Breast epithelium (tissue), 3 donors: ENCODE measurements at regions not wholly inside any gene's neighbourhood (a gene's known extent, or its start where the extent isn't known, plus 50 kb on each side); places are given as distances from the start of the nearest gene placed in this dataset.

Source experiments
- POLR2A ChIP-seq: fragments of 450-650 bp; IDR thresholded peaks from one replicate; pipeline ENCODE4 v1.6.1; 2016; ENCODE audit warnings: antibody characterized with exemption, mild to moderate bottlenecking, moderate library complexity
- POLR2AphosphoS5 ChIP-seq, 3 donors: sonication (generic); formaldehyde crosslinking; IDR thresholded peaks; one replicate each; pipeline ENCODE4 v1.6.1; 2017; ENCODE audit warnings: antibody characterized with exemption in 3 of 3
- TF ChIP-seq, protein P1 (sequence below), 3 donors: fragments of 450-650 bp; IDR thresholded peaks; one replicate each; pipeline ENCODE4 v1.5.1; 2016 to 2017; ENCODE audit warnings: antibody characterized with exemption in 3 of 3, mild to moderate bottlenecking in 3 of 3, moderate library complexity in 3 of 3

GRCh38 chr15:77895742-77896141 lies 181.8 kb downstream of the TBC1D2B start:
- TF ChIP-seq POLR2A, result no peak
- TF ChIP-seq, protein P1, sequence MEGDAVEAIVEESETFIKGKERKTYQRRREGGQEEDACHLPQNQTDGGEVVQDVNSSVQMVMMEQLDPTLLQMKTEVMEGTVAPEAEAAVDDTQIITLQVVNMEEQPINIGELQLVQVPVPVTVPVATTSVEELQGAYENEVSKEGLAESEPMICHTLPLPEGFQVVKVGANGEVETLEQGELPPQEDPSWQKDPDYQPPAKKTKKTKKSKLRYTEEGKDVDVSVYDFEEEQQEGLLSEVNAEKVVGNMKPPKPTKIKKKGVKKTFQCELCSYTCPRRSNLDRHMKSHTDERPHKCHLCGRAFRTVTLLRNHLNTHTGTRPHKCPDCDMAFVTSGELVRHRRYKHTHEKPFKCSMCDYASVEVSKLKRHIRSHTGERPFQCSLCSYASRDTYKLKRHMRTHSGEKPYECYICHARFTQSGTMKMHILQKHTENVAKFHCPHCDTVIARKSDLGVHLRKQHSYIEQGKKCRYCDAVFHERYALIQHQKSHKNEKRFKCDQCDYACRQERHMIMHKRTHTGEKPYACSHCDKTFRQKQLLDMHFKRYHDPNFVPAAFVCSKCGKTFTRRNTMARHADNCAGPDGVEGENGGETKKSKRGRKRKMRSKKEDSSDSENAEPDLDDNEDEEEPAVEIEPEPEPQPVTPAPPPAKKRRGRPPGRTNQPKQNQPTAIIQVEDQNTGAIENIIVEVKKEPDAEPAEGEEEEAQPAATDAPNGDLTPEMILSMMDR (IDR thresholded peaks at IDR 0.05), result no peak
- no peak for TF ChIP-seq POLR2AphosphoS5 (IDR thresholded peaks at IDR 0.05)
